Central memory CD4-positive, alpha-beta T cell (primary cell): ENCODE measurements at regions not wholly inside any gene's neighbourhood (a gene's known extent, or its start where the extent isn't known, plus 50 kb on each side); places are given as distances from the start of the nearest gene placed in this dataset.

Experiments used
- DNase-seq: peaks from one replicate; pipeline ENCODE4 v3.0.0; 2022

DNA sequence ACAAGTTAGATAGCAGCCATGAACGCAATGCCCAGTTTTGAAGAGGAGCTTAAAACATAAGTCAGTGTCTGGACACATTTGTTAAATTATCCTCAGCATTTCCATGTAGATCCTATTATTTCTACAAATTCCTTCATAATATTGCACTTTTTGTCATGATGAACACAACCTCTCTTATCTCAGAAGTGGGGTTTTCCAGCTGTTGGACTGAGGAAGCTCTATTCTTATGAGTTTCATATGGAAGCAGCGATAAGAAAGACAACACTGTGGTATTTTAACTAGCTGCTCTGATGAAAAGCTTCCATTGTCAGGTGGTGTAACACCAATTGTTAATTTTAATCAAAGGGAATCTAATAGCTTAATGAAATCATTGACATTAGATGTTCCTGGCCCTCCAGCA, 308.7 kb downstream of the GBA3 start:
- DNase-seq, result no peak

DNA sequence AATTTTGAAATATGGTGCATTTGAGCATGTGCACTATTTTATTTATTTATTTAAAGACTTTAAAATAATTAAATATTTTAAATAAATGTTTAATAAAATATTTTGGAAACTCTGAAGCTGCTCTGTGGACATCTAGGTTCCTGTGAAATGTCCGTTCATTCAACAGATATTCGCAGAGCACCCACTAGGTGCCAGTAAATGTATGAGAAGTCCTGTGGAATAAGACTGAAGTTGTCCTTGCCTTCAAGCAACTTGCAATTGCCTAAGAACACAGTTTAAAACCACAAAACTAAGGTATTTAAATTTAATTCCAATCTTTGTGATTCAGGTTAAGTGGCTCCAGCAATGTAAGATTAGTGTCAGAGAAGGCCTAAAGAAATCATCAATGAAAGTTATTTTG, 306.7 kb downstream of the GBA3 start:
- no peak for DNase-seq

DNA sequence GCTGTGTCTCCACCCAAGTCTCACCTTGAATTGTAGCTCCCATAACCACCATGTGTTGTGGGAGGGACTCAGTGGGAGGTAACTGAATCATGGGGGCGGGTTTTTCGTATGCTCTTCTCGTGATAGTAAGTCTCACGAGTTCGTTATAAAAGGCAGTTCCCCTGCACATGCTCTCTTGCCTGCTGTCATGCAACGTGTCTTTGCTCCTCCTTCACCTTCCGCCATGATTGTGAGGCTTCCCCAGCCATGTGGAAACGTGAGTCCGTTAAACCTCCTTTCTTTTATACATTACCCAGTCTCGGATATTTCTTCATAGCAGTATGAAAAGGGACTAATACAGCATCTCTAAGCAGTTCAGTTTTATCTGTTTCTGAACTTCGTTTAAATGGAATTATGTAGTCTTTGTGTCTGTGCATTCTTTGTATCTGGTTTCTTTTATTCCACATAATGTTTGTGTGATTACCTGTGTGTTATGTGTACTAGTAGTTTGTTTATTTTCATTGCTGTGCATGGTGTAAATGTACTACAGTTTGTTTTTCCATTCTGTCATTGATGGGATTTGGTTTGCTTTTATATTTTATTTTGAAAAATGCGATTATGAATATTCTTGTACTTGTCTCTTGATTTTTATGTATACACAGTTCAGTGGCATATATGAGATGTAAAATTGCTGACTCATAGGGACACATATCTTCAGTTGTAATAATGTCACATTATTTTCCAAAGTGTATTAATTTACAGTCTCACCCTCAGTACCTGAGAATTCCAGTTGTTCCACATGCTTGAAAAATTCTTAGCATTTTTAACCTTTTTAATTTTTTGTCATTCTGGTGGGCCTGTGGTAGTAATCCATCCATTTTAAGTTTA, 304.9 kb downstream of the GBA3 start:
- DNase-seq, result no peak

DNA sequence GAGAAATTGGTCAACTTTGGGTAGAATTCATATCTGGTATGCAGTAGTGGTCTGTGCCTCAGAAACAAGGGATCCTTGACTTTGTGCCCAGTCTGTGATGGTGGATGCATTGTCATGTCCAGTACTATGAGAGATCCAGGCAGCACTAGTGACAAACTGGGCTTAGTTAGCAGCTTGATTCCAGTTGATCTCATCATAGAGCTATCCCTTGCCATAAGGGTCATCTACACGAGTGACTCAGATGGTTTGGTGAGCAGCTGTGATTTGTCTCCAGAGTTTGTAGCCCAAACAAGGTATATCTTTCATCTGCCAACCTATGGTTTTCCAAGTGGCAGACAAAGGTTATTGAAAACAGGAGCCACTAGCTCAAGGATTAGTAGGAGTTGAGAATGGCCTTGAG, 298.8 kb downstream of the GBA3 start:
- DNase-seq, result no peak

DNA sequence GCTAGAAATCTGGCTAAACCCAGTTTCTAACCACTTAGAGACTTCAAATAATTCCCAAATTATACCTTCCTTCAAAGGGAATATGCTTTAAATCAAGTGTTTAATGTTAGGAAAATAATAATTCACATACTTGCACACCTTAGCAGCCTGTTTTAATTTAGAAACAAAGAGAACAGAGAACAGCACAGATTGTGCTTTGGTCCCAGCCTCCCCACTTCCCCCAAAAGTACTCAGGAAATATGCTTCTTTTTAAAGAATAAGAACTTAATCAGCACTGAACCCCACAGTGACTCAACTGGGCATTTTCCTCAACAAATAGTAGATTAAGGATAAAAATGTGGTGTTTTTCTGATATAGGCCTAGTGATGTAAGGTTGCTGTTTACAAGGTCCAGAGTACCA, 295.8 kb downstream of the GBA3 start:
- no peak for DNase-seq

DNA sequence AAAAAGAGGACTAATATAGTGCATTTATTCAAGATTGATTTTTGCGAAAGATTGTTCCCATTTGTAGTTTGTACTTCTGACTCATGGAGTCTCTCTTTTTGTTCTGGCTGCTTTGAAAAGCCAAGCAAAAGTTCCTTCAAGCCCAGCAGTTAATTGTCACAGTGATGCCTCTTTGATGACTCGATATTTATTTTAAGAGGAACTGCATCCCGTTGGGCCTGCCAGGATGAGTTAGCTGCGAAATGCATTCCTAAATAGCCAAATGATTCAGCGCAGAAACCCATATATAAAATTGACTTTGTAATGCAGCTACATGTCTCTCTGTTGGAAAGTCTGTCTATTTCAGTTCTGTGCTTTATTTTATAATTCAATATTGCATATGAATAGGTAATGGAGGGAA, 295.1 kb downstream of the GBA3 start:
- no peak for DNase-seq

DNA sequence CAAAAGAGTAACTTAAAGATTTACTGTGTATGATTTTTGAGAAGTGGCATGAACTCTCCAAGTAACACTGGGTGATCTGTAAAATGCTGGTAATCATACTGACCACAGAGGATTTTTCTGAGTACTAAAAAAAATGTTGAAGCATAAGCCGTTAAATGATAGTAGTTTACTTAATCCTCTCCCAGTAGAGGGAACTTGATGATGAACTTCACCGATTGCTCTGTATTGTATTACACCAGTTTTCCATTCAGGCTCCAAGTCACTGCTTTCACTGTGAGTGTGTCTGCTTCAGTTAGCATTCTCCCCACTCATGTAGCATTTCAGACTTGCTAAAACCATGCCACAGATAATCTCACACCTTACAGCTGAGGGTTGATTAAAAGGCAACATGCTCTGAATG, 294.1 kb downstream of the GBA3 start:
- DNase-seq, result no peak

DNA sequence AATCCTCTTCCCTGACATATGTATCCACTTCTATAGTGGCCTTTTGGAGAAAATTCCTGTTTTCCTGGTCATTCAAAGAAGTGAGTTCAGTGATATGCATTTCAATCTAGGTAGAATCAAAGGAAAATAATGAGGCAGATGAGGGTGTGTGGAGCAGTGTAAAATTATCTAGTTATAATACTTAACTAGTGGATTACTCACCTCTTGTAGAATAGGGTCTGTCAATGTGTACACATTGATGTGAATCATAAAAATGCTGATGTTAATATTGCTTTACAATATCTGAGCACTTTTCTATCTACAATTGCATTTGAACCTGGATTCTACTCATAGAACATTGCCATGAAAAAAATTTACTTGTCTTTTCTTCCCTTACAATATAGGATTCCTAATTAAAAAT, 293.5 kb downstream of the GBA3 start:
- no peak for DNase-seq

DNA sequence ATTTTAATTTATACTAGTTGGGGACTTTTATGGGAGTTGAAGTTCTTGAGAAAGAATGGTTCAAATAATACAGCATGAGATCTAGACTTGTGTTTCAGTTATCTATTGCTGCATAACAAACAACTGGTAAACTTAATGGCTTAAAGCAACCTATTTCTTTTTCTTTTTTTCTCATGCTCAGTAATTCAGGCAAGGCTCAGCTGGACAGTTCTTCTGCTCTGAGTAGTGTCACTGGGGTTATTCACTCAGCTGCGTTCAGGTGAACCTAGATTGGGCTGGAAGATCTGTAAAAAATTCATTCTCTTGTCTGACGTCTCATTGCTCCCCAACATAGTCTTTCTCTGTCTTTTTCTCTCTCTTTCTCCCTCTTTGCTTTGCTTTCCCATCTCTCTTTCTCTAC, 291.7 kb downstream of the GBA3 start:
- no peak for DNase-seq

DNA sequence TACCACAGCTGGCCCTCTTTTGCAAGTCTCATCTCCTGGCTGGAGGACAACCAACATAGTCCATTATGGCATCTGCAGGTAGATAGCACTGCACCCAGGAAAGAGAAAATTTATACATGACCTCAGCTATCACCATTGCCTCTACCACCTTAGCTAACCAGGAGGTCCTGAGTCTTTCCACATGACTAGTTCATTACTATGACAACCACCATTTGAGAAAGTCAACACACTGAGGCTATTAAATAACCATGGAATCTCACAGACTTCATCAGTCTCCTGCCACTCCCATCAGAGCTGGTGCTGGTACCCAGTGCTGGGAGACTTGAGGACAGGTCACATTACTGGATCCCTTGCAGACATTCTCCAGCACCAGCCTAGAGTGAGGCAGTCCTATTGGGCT, 285.9 kb downstream of the GBA3 start:
- DNase-seq, result no peak

DNA sequence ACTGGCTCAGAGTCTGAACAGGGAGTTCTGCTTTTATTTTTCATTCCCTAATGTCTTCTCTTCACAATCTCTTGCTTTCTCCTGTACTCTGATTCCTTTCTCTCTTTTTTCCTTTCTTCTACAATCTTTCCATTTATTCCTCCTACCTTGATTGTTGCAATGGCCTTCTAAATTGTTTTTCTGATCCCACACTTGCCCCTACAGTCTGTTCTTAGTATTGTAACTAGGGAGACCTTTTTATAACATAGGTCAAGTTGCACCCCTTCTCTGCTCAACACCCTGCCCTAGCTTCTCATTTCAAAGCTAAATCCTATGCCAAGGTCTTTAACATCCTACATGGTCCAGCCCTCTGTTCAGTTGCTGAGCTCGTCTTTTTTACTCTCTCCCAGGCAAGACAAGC, 277.9 kb downstream of the GBA3 start:
- no peak for DNase-seq

DNA sequence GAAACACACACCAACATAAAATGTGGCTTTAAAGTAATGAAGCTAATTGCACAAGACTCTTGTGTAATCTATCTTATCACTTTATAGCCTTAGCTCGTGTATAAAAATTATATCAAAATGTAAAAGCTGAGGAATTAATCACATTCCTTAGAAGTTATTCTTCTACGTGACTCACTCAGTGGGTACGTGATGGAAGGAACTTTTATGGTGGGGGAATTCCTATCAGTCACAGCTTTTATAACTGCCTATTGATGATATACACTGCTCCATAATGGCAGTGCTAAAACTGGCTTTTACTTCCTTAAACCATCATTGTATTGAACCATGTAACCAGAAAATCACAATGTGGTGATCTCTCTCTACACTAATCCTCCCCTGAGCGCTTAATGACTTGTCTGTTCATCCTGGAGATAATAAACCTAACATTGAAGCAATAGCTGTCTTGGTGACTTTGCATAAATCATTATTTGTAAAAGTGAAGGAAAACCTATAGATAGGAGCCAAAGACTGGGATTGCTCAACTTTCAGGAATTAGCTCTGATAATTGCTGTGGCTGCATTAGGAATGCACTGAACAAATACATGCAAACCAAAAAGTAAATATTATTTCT, 276.7 kb downstream of the GBA3 start:
- DNase-seq, result no peak

DNA sequence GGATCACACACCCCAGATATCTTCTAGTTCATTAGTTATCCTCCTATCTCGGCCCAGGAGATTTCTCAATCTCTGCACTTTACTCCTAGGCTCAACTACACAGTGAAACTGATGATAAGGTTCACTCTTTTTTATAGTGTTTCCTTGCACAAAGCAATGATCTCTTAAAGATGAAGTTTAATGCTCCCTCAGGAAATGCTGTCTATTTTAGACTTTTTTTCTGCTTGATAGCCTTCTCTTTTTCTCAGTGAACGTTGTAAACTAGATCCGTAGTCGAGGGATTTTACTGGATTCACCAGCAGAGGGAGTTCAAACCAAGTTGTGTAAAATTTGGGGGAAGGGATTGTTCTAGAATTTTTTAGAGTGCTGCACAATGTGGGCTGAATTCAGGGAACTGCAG, 269.6 kb downstream of the GBA3 start:
- DNase-seq, result no peak

DNA sequence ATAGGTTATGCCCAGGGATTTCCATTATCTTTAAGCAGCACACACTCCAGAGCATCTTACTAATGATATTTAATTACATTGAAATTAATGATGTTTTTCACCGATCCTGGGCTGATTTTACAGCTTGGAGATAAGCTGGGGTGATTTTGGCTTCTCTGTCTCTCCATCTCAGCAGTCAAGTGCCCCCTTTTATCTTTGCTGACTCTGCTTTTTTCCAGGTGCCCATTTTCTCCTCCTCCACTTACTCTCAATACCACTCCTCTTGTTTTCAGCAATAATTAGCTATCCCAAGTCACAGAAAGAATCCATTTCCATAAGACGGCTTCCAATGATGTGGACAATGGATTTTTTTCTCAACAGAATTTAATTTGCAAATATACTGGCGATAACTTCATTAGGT, 266.7 kb downstream of the GBA3 start:
- DNase-seq, result no peak

DNA sequence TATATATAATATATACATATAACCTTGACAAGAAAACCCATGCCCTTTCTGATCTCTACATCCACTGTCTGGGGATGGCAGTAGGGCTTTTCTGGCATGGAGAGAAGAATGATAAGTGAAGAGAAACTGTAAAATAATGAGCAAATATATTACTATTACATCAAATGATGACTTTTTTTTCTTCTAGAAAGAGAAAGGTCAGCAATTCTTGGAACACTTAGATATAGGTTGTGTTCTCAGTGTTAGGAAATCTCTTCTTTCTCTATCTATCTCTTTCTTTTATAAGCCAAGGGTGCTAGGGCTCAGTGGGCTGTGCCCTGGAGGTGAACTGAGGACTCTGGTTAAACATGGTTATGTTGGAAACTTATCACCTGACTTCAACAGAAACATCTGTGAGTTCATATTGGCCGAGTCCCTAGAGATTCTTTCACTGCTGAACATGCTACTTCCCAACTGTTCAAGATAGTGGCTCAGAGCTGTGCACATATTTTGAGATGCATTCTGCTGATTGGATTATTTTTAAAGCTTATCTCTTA, 265.1 kb downstream of the GBA3 start:
- DNase-seq, result no peak

DNA sequence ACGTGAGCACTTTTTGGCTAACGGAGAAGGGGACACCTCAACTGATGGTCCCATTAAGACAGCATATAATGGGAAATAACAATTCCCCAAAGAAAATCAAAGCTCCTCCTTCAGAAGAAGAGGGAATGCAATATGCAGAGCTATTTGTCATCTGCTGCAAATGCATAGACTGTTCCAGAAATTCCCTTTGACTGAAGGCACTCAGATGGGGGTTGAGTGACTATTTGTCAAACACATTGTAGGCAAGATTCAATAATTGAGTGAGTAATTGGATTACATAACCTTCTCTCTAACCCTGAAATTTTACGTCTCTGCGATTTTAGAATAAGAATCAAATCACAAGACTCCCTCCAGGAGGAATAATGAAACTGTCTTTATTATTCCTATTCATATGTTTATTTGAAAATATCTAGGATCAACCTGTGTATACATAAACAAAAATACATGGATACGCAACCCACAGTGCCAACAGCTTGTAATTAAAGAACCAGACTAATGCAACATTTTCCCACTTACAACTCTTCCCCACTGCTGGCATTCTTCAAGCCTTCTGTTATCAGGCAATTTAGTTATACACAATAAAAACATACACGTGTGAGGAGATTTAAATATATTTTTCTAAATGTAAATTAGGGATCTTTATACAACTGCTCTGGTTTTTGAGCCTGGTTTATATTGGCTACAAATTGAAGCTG, 256.6 kb downstream of the GBA3 start:
- DNase-seq, result no peak

DNA sequence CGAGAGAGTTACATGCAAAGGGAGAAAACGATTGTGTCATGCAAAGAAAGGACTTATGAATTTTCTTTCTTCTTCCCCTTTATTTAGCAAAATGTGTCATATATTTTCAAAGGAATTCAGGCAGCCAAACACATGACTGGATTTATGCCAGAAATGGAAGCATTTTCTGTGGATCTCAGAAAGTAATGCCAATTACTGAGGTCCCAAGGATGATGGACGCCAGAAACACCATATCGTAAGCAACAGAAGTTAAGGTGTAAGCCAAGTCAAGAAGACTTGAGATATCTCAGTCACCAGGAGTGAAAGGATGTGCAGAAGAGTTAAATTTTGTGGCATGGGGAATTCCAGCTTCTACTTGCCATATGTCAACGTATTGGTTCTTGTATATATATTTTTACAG, 255.1 kb downstream of the GBA3 start:
- DNase-seq, result no peak

DNA sequence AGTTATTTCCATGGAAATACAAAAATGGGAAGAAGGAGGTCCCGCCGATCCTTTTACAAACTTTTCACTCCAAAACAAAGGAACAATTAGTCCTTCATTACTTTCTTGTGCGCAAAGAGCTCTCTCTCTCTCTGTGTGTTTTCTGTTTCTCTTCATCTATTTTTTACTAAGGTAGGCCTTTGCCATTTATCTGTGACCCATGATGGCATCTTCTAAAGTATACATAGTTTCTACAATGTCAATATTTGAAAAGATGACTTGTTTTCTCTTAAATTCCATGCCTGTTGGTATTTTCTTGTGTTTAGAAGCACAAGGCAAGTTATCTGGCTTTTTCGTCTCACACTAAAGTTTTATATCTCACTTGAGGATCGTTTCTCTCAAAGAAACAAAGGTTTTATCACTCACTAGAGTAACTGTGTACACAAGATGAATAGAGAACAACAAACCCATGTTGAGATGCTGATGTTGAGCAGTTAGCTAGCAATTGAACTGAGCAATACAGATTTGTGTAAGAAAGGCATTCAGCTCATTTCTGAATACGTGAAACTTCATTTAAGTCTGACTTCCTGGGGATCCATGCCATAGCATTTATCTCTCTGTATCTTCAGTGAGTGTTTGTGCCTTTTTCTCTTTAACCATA, 250.3 kb downstream of the GBA3 start:
- no peak for DNase-seq

DNA sequence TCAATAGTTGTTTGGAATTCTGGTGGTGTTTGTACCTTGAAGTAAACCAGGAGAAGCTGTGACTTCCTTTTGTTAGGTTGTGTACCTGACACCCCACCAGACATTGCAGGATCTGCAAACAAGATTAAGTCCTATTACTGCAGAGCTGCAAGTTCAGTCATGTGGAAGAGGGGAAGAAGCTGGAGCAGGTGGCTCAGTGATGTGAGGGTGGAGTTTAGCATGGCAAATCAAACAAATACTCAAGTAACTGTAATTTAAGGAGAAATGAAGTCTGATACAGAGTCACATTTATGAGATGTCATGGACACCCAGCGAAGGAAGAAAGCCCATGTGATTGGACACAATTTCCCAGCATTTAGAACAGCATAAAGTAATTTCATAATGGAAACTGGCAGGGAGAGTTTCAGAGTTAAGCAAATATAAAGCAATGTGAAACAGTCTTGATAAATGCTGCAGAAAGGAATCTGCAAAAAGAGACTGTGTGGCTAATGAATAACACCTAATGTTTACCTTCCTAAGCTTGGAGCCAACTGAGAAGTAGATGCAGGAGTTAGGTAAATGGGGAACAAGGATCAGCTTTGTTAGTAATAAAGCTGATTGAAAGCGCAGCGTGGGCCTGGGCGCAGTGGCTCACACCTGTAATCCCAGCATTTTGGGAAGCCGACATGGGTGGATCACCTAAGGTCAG, 249.1 kb downstream of the GBA3 start:
- DNase-seq, result no peak

DNA sequence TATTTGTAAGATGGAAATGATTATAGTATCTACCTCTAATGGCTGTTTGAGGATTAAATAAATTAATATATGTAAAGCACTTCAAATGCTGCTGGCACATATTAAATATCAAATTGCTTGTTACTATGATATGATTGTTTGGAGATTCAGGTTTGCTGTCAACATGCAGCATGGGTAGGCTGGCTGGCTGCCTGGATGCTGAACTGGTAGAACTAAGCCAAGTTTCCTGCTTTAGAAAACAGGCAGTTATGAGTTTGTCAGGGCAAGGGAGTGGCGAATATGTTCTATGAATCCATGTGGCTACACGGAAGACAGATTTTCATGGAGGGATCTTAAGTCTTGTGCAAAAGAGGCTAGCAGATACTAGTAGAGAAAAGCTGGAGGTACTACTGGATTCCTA, 239.6 kb downstream of the GBA3 start:
- no peak for DNase-seq

DNA sequence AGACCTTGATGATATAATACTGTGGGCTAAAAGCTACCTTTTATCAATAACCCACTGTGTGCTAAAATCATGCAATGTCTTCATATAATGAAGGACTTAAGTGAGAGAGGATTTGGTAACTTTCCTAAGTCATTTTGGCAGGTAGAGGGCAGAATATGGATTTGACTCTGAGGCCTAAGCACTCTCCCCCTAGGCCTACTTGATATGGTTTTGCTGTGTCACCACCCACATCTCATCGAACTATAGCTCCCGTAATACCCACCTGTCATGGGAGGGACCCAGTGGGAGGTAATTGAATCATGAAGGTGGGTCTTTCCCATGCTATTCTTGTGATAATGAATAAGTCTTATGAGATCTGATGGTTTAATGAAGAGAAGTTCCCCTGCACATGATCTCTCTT, 229.7 kb downstream of the GBA3 start:
- DNase-seq, result no peak

DNA sequence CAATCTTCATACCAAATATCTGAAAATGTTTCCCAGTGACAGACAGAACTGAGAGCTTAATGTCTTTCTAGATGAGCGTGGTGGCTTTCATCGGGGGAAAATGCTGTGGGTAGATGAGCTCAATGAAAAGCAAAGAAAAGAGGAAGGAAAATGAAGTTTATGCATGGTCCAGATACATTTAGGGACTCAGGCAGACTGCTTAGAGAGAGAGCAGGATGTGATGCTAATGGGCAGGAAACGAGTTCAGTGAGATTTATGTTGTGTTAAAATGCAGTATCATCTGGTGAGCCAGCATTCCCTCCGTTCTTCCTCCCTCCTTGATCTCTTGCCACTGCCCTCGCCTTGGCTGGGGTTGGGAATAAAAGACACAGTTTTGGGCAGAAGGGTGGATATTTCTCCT, 229.2 kb downstream of the GBA3 start:
- DNase-seq, result no peak

DNA sequence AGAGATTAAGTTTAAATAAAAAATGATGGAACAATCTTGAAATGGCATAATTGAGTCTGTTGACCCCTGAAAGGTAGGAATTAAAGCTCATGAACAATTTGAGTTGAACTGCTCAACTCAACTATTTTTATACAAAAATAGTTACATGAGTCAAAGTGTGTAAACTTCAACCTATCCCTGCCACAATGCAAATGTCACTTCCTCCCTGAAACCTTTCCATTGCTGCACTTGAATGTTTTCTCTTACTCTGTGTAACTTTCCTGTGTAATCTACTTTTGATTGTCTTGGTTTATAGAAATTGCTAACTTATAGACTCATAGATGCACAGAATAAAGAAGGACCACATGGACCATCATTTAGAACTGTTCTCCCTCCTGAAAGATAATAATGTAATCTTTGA, 218.5 kb downstream of the GBA3 start:
- no peak for DNase-seq
